Fibroblast of lung (primary cell): ENCODE measurements at regions not wholly inside any gene's neighbourhood (a gene's known extent, or its start where the extent isn't known, plus 50 kb on each side); places are given as distances from the start of the nearest gene placed in this dataset.

Experiments used
- DNase-seq, 2 donors: peaks; one replicate each; pipeline versions ENCODE4 v3.0.0 to v3.0.0-alpha.2; 2010; ENCODE audit warnings: low read depth in 2 of 2
- H2AFZ ChIP-seq: 2 replicates; pipeline ENCODE4 v1.5.1; 2012; ENCODE audit warnings: low read length, control low read depth, inconsistent platforms
- H3K27ac ChIP-seq: 2 replicates; pipeline ENCODE4 v1.5.1; 2011; ENCODE audit warnings: low read length, control low read depth; ENCODE audit not compliant: insufficient read depth
- H3K27me3 ChIP-seq: 2 replicates; pipeline ENCODE4 v1.5.1; 2011; ENCODE audit warnings: mild to moderate bottlenecking, low read length; ENCODE audit not compliant: control insufficient read depth, insufficient read depth
- H3K36me3 ChIP-seq: 2 replicates; pipeline ENCODE4 v1.5.1; 2011; ENCODE audit warnings: low read length; ENCODE audit not compliant: control insufficient read depth, insufficient read depth
- H3K4me1 ChIP-seq: 2 replicates; pipeline ENCODE4 v1.5.1; 2011; ENCODE audit warnings: low read length; ENCODE audit not compliant: control insufficient read depth, insufficient read depth; ENCODE audit errors: extremely low read depth
- H3K4me2 ChIP-seq: 2 replicates; pipeline ENCODE4 v1.5.1; 2011; ENCODE audit warnings: low read length, control low read depth; ENCODE audit not compliant: insufficient read depth; ENCODE audit errors: extremely low read depth
- H3K4me3 ChIP-seq, 4 experiments: fragments of 200-600 bp in 1 of 4; sonication (generic) in 1 of 4; replicated peaks in 1 of 4; 2 replicates each; pipeline ENCODE4 v1.5.1; 2011 to 2016; ENCODE audit warnings: low read length in 4 of 4, low read depth in 3 of 4, mild to moderate bottlenecking in 3 of 4, control low read depth in 2 of 4, inconsistent platforms in 1 of 4, mixed read lengths in 1 of 4; ENCODE audit not compliant: insufficient read depth in 1 of 4; ENCODE audit errors: control extremely low read depth in 1 of 4
- H3K79me2 ChIP-seq: 2 replicates; pipeline ENCODE4 v1.5.1; 2012; ENCODE audit warnings: mild to moderate bottlenecking, low read length, inconsistent platforms; ENCODE audit not compliant: control insufficient read depth, insufficient read depth
- H3K9ac ChIP-seq: 2 replicates; pipeline ENCODE4 v1.5.1; 2011; ENCODE audit warnings: mild to moderate bottlenecking, low read length, control low read depth; ENCODE audit not compliant: insufficient read depth
- H3K9me3 ChIP-seq: 2 replicates; pipeline ENCODE4 v1.5.1; 2012; ENCODE audit warnings: low read depth, low read length; ENCODE audit not compliant: control insufficient read depth, insufficient read depth
- H4K20me1 ChIP-seq: 2 replicates; pipeline ENCODE4 v1.5.1; 2011; ENCODE audit warnings: low read length; ENCODE audit not compliant: control insufficient read depth, insufficient read depth; ENCODE audit errors: extremely low read depth
- EZH2 ChIP-seq: IDR thresholded peaks from 2 replicates; pipeline ENCODE4 v1.5.1; 2012; ENCODE audit warnings: low read length, control low read depth, mild to moderate bottlenecking; ENCODE audit errors: missing control alignments
- TF ChIP-seq, protein P1 (sequence below), 2 donors: IDR thresholded peaks in 1 of 2; conservative IDR thresholded peaks in 1 of 2; 1 replicate in 1 of 2; 2 replicates in 1 of 2; pipeline ENCODE4 v1.5.1; 2011 to 2012; ENCODE audit warnings: low read length in 2 of 2, control low read depth in 1 of 2, inconsistent platforms in 1 of 2, low read depth in 1 of 2, mild to moderate bottlenecking in 1 of 2

DNA sequence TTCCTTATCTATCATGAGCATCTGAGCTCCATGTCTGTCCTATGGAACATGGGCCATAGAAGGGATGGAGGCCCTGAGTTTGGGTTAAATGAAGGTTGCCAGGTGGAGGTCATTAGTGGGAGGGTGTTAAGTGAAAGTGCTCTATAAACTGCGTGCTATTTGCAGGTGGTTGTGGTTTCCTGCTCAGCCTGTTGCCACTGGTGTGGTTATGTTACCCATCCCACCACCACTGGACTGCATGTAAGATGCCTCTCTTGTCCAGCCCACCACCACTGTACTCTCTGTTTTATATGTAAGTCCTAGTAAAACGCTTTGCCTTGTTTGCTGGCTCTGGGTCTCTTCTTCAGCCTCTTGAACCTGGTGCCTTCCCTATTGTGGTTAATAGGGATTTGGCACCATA lies 711.2 kb downstream of the SORCS3 start:
- Histone ChIP-seq H3K27ac (no peak overlapping the region), H3K27me3 (no peaks in the 10 kb centered on the region), H3K9me3 (no peaks in the 10 kb centered on the region), H3K4me3 (no peak overlapping the region), H3K36me3 (no peaks in the 10 kb centered on the region), H4K20me1 (no peaks in the 10 kb centered on the region), H3K79me2 (no peaks in the 10 kb centered on the region), H3K9ac (no peak overlapping the region), H3K4me1 (no peaks in the 10 kb centered on the region), H3K4me2 (no peak overlapping the region), H2AFZ (no peak overlapping the region)
- TF ChIP-seq EZH2, result no peak
- TF ChIP-seq, protein P1, sequence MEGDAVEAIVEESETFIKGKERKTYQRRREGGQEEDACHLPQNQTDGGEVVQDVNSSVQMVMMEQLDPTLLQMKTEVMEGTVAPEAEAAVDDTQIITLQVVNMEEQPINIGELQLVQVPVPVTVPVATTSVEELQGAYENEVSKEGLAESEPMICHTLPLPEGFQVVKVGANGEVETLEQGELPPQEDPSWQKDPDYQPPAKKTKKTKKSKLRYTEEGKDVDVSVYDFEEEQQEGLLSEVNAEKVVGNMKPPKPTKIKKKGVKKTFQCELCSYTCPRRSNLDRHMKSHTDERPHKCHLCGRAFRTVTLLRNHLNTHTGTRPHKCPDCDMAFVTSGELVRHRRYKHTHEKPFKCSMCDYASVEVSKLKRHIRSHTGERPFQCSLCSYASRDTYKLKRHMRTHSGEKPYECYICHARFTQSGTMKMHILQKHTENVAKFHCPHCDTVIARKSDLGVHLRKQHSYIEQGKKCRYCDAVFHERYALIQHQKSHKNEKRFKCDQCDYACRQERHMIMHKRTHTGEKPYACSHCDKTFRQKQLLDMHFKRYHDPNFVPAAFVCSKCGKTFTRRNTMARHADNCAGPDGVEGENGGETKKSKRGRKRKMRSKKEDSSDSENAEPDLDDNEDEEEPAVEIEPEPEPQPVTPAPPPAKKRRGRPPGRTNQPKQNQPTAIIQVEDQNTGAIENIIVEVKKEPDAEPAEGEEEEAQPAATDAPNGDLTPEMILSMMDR (conservative IDR thresholded peaks at IDR 0.05 in 1 of 2, IDR thresholded peaks at IDR 0.05 in 1 of 2; ENCODE audit: low read depth in 1 of 2, low read length in 2 of 2), result no peak
- DNase-seq, result no peak

DNA sequence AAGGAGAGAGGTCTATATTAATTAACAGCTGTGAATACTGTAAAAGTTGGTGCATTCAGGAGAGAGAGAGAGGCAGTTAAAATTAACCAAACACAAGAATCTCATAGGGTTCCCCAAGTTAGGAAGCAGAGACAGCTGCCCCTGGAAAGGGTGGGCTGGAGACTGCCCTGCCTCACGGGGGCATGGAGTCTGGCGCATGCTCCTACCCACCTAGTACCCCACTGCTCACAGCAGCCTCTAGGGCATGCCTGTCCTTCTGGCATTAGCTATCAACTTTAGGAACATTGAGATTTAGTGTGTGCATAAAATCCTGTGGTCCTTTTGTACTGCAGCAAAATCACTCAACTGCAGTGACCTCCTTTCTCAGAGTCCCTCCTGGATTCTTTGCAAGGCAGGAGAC lies 710.1 kb downstream of the SORCS3 start:
- no peak overlapping the region for H2AFZ ChIP-seq
- TF ChIP-seq EZH2, result no peak
- TF ChIP-seq, protein P1 (conservative IDR thresholded peaks at IDR 0.05 in 1 of 2, IDR thresholded peaks at IDR 0.05 in 1 of 2; ENCODE audit: low read depth in 1 of 2, low read length in 2 of 2), result no peak
- no peaks in the 10 kb centered on the region for H3K79me2 ChIP-seq
- H3K9me3 ChIP-seq, result no peaks in the 10 kb centered on the region
- H3K27me3 ChIP-seq, result no peaks in the 10 kb centered on the region
- H3K27ac ChIP-seq, result no peak overlapping the region
- no peaks in the 10 kb centered on the region for H3K4me1 ChIP-seq
- H3K4me2 ChIP-seq, result no peak overlapping the region
- H3K4me3 ChIP-seq, result no peak overlapping the region
- H3K36me3 ChIP-seq, result no peaks in the 10 kb centered on the region
- no peak for DNase-seq
- no peak overlapping the region for H3K9ac ChIP-seq
- H4K20me1 ChIP-seq, result no peaks in the 10 kb centered on the region

DNA sequence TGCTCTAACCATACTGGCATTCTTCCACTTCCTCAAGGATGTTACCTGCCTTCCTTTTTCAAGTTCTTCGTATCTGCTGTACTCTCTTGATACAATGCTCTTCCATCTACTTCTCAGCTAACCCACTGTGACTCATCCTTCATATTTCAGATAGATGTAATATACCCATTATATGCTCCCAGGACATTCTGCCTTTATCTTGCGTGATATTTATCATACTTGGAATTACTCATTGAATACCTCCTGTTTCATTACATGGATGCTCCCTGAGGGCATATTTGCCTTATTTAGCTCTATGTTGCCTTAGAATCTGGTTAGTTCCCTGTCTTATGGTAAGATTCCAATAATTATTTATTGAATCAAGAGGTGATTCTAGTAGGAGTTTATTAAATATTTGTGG lies 706.4 kb downstream of the SORCS3 start:
- no peaks in the 10 kb centered on the region for H3K4me1 ChIP-seq
- no peak overlapping the region for H3K9ac ChIP-seq
- no peak overlapping the region for H3K4me2 ChIP-seq
- no peaks in the 10 kb centered on the region for H3K9me3 ChIP-seq
- no peak overlapping the region for H3K4me3 ChIP-seq
- no peaks in the 10 kb centered on the region for H3K36me3 ChIP-seq
- peak in 1 of 2 donors; percentile 30 for DNase-seq
- H2AFZ ChIP-seq, result no peak overlapping the region
- no peak overlapping the region for H3K27ac ChIP-seq
- TF ChIP-seq, protein P1 (conservative IDR thresholded peaks at IDR 0.05 in 1 of 2, IDR thresholded peaks at IDR 0.05 in 1 of 2; ENCODE audit: low read depth in 1 of 2, low read length in 2 of 2), result no peak
- no peak for TF ChIP-seq EZH2
- no peaks in the 10 kb centered on the region for H4K20me1 ChIP-seq
- no peaks in the 10 kb centered on the region for H3K27me3 ChIP-seq
- no peaks in the 10 kb centered on the region for H3K79me2 ChIP-seq
